Left cardiac atrium (tissue), 4 donors: ENCODE measurements at regions not wholly inside any gene's neighbourhood (a gene's known extent, or its start where the extent isn't known, plus 50 kb on each side); places are given as distances from the start of the nearest gene placed in this dataset.

Source experiments
- ATAC-seq, 2 donors: fragments of 200-7000 bp; cut with Tn5 transposase; one replicate each; pipeline ENCODE4 v1.9.1; 2020; ENCODE audit warnings: mild to moderate bottlenecking in 2 of 2, moderate library complexity in 2 of 2
- DNase-seq: peaks from one replicate; pipeline ENCODE4 v3.0.0-alpha.2; 2020
- intact Hi-C, 2 donors: fragments of 100-400 bp; cut with DNase I; formaldehyde crosslinking; loops; one replicate each; pipeline versions ENCODE4 v1.14.1 to v1.15.1; 2022 to 2023
- donor health status: DM: no; HTN: yes; CAD: no.
- donor health status: DM: no; HTN: yes; CAD: no; lungs with severe emphysema.
- donor health status: DM: yes; HTN: yes; CAD: no.
- donor health status: Dilated cardiomyopathy.

GRCh38 chr2:81213598-81213997 is 909.0 kb upstream of the LRRTM1 start:
- ATAC-seq: no peak
- DNase-seq: no peak
- intact Hi-C loops: no loop called here

- DNase-seq: no peak
- intact Hi-C loops: no loop called here
- ATAC-seq: no peak
Observed at GRCh38 chr2:81206216-81206615, 901.7 kb upstream of the LRRTM1 start.

- DNase-seq (peak; percentile 15), ATAC-seq (no peak)
- intact Hi-C loops: no loop called here
Observed at GRCh38 chr2:81196933-81197628, 892.5 kb upstream of the LRRTM1 start.

- DNase-seq (no peak), ATAC-seq (no peak)
- intact Hi-C loops: no loop called here
Observed at GRCh38 chr2:81196383-81196851, 891.9 kb upstream of the LRRTM1 start.

GRCh38 chr2:81195774-81196382 is 891.3 kb upstream of the LRRTM1 start:
- DNase-seq (no peak), ATAC-seq (no peak)
- intact Hi-C loops: no loop called here

- no peak for ATAC-seq
- intact Hi-C loops: no loop called here
- no peak for DNase-seq
Observed at GRCh38 chr2:81195017-81195773, 890.6 kb upstream of the LRRTM1 start.

GRCh38 chr2:81194581-81194980 is 890.0 kb upstream of the LRRTM1 start:
- DNase-seq (peak; percentile 7), ATAC-seq (no peak)
- intact Hi-C loops: no loop called here

GRCh38 chr2:81194176-81194575 is 889.6 kb upstream of the LRRTM1 start:
- DNase-seq (peak; percentile 10), ATAC-seq (no peak)
- intact Hi-C loops: no loop called here

- ATAC-seq (no peak), DNase-seq (no peak)
- intact Hi-C loops: no loop called here
Observed at GRCh38 chr2:81181845-81182244, 877.3 kb upstream of the LRRTM1 start.

- DNase-seq (no peak), ATAC-seq (no peak)
- intact Hi-C loops: no loop called here
Observed at GRCh38 chr2:81171447-81171846, 866.9 kb upstream of the LRRTM1 start.

GRCh38 chr2:81163583-81163982 is 859.0 kb upstream of the LRRTM1 start:
- no peak for ATAC-seq
- no peak for DNase-seq
- intact Hi-C loops: no loop called here

- intact Hi-C loops: no loop called here
- no peak for ATAC-seq
- DNase-seq: no peak
Observed at GRCh38 chr2:81158505-81158904, 854.0 kb upstream of the LRRTM1 start.

- DNase-seq: no peak
- intact Hi-C loops: no loop called here
- no peak for ATAC-seq
Observed at GRCh38 chr2:81148323-81148722, 843.8 kb upstream of the LRRTM1 start.

GRCh38 chr2:81136296-81136695 is 831.7 kb upstream of the LRRTM1 start:
- intact Hi-C loops: no loop called here
- ATAC-seq: no peak
- DNase-seq: no peak

- no peak for ATAC-seq
- intact Hi-C loops: no loop called here
- DNase-seq: no peak
Observed at GRCh38 chr2:81097361-81097760, 792.8 kb upstream of the LRRTM1 start.

GRCh38 chr2:81093031-81093430 is 788.5 kb upstream of the LRRTM1 start:
- ATAC-seq (no peak), DNase-seq (no peak)
- intact Hi-C loops: no loop called here

GRCh38 chr2:81087646-81088045 is 783.1 kb upstream of the LRRTM1 start:
- ATAC-seq (no peak), DNase-seq (no peak)
- intact Hi-C loops: no loop called here

GRCh38 chr2:81084101-81084500 is 779.5 kb upstream of the LRRTM1 start:
- ATAC-seq (no peak), DNase-seq (no peak)
- intact Hi-C loops: no loop called here

- no peak for ATAC-seq
- no peak for DNase-seq
- intact Hi-C loops: no loop called here
Observed at GRCh38 chr2:81078631-81079030, 774.1 kb upstream of the LRRTM1 start.

- DNase-seq (no peak), ATAC-seq (no peak)
- intact Hi-C loops: no loop called here
Observed at GRCh38 chr2:81078102-81078501, 773.5 kb upstream of the LRRTM1 start.

- no peak for ATAC-seq
- intact Hi-C loops: no loop called here
Observed at GRCh38 chr2:81077396-81077795, 772.8 kb upstream of the LRRTM1 start.

More at GRCh38 chr2:81077396-81077795, 772.8 kb upstream of the LRRTM1 start:
- DNase-seq: no peak
